Stimulated activated CD4-positive, alpha-beta T cell treated with anti-CD3 and anti-CD28 coated beads, Interleukin-1b, Interleukin-23, amount 100 ng/mL, for 24 hours (primary cell): ENCODE measurements at regions not wholly inside any gene's neighbourhood (a gene's known extent, or its start where the extent isn't known, plus 50 kb on each side); places are given as distances from the start of the nearest gene placed in this dataset.
"Not testable (repeated sequence)": the region's sequence is repeated elsewhere in the genome, so short reads cannot be mapped to it uniquely, and the experiment has no call there.

ENCODE experiments used
- DNase-seq, 4 experiments: peaks; one replicate each; pipeline ENCODE4 v3.0.0-alpha.2; 2020; ENCODE audit warnings: low read depth in 4 of 4, low spot score in 1 of 4

- no peak for DNase-seq
These were observed 862.6 kb upstream of the GOT2 start for GRCh38 chr16:59596693-59597092.

DNA sequence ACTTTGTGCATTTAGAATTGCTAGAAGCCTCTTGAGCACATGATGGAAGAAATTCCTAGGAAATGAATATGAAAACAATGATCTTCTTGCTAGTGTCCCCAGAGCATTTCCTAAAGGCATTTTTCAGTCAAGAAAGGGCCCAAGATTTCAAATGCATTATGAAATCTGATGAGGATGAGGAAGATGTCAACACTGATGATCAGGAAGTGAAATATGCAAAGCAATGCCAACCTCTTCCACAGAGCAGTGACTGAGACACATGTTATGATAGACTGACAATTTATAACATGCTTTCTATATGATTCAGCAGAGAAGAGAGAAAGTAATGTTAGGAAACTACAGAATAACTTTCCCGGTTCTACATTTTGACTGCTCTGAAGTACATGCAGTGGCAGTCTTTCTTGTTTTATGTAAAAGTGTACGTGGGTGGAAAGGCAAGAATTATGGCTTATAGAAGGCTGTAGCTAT lies 859.1 kb upstream of the GOT2 start:
- DNase-seq: no peak

DNA sequence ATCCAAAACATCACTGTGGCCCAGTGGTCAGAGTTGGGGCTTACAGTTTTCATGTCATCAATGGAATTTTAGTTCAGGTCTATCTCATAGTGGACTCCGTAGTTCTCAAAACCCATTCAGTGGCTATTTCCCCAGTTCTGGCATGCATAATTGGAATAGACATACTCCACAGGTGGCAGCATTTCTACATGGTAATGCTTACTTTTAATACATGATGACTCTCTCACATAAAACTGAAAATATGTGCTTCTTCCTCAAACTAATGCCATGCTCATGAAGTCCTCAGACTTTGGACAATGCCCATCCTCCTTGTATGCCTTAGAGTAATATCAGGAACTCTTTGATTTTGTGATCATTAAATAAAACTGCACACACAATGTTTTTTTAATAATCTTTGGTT lies 857.4 kb upstream of the GOT2 start:
- no peak for DNase-seq

GRCh38 chr16:59590845-59591244 lies 856.7 kb upstream of the GOT2 start:
- no peak for DNase-seq

- DNase-seq: no peak
These were observed 852.2 kb upstream of the GOT2 start for GRCh38 chr16:59586331-59586730.

DNA sequence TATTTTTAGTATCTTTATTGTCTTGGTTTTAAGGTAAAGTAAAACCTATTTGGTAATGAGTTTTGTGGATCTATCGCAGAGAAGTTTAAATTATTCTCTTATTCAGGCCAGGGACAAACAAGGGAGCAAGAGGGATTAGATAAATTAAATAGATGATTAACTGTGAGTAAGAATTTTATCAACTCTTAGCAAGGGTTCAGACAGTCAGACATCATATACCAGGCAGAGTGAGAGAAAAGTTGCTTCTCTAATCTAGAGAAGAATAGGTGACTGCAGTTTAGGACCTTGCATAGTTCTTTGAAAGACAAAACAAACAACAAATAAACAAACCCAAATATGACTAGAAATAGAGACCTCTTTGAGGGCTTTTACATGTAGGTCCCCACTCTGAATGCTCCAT lies 840.2 kb upstream of the GOT2 start:
- no peak for DNase-seq

DNA sequence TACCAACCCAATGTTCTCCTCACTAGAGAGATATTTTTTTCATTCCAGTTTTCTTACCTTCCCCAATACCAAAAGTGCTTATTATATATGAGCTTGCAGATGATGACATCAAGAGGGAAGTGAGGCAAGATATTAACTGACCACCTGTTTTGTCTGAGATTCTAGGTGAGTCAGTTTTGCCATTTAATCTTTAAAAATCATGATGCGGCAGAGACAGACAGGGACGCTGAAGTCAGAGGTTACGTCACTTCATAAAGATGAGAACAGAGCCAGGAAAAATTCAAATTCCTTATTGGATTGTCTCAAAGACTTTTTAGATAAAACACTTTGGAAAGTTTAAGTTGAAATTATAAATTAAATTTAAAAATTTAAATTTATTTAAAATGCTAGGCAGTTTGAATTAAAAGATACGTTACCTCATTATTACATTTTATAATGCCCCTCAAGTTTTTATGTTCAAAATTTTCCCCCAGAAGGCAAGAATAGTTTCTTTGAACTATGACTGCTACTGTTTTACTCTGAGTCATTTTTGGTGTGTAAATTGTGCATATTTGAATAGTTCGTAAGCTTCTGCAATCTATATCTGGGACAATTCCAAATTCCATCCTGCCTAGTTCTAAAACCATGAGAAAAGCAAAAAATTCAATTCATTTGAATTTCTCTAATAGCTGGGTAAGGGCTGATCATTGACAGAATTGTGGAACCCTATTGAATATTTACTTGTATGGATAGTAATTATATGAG lies 839.6 kb upstream of the GOT2 start:
- no peak for DNase-seq

- DNase-seq: no peak
These were observed 833.4 kb upstream of the GOT2 start for GRCh38 chr16:59567496-59567895.

GRCh38 chr16:59566446-59566845 lies 832.3 kb upstream of the GOT2 start:
- no peak for DNase-seq

GRCh38 chr16:59558679-59559078 lies 824.6 kb upstream of the GOT2 start:
- DNase-seq: no peak

GRCh38 chr16:59552164-59552563 lies 818.0 kb upstream of the GOT2 start:
- no peak for DNase-seq

GRCh38 chr16:59545721-59546120 lies 811.6 kb upstream of the GOT2 start:
- no peak for DNase-seq

- no peak for DNase-seq
These were observed 809.5 kb upstream of the GOT2 start for GRCh38 chr16:59543641-59544040.

- no peak for DNase-seq
These were observed 806.5 kb upstream of the GOT2 start for GRCh38 chr16:59540621-59541020.

DNA sequence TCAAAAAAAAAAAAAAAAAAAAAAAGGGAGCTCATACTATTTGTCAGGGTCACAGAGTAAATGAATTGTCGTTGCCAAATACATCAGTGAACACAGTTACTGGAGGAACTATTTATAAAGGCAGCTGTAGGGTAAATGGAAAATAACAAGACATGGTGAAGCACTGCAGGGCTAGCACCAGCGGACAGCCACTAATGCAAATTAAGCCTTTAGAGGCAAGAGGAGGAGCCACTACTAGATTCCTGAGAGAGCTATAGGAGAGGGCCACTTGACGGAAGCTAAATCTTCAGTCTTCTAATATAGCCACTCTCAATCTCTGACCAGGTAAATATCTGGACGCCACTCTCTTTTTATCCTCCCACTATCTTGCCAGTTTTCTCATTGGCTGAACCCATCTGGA lies 801.2 kb upstream of the GOT2 start:
- no peak for DNase-seq

GRCh38 chr16:59527206-59527997 lies 793.3 kb upstream of the GOT2 start:
- DNase-seq: no peak

- DNase-seq: no peak
These were observed 788.7 kb upstream of the GOT2 start for GRCh38 chr16:59522826-59523225.

- not testable (repeated sequence) for DNase-seq
These were observed 784.6 kb upstream of the GOT2 start for GRCh38 chr16:59518721-59519120.

DNA sequence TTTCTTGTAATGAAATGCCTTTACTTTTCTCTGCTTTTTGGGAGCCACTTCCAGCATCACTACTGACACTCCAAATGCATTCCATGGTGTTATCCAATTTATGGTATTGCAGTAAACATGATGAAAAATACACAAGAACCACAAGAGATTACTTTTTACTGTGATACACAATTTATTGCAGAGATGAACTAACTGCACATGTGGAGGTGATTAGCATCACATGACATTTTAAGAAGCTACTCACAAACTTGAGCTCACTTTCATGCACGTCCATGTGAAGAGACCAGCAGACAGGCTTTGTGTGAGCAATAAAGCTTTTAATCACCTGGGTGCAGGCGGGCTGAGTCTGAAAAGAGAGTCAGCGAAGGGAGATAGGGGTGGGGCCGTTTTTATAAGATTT lies 780.5 kb upstream of the GOT2 start:
- no peak for DNase-seq

DNA sequence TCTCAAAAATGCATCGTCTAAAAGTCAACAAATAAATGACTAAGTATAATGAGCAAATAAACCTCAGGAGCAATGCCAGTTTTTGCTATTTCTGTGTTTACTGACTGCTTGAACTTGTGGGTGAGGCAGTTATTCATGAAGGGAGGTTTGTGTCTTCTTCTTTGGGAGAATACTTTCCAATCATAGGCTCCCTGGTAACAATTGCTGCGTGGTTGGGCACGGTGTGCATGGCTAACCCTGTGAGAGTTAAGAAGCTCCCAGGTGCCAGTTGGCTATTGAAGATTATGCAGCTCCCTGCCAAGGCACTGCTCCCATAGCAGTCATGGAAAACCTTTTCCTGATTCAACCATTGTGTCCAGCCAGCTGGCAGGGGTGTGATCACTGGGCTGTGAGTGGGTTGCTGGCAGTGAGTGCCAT lies 775.9 kb upstream of the GOT2 start:
- no peak for DNase-seq

- no peak for DNase-seq
These were observed 766.5 kb upstream of the GOT2 start for GRCh38 chr16:59500601-59501000.

- no peak for DNase-seq
These were observed 753.0 kb upstream of the GOT2 start for GRCh38 chr16:59487067-59487466.
